ENCODE measurements at regions not wholly inside any gene's neighbourhood (a gene's known extent, or its start where the extent isn't known, plus 50 kb on each side); places are given as distances from the start of the nearest gene placed in this dataset.

DNA sequence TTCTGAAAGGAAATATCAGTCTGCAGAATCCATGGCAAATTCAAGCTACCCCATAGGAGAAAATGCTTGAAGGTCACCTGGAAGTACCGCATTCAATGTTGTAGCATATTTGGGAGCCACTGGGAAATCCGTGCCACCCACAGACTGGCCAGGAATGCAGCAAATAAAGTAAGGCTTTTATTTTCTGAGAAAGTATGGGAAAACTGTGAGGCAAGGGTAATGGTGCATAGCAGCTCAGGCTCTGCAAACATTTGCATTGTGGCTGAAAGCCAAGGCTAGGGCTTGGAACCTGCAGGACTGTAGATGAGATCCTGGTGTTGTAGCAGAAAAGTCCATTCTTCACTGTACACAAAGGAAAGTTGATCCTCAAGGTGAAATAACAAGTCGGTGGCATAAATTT lies 450.9 kb upstream of the NR3C2 start:
- no peak for TF ChIP-seq POLR2A (IDR thresholded peaks at IDR 0.05)
- TF ChIP-seq, protein P1, sequence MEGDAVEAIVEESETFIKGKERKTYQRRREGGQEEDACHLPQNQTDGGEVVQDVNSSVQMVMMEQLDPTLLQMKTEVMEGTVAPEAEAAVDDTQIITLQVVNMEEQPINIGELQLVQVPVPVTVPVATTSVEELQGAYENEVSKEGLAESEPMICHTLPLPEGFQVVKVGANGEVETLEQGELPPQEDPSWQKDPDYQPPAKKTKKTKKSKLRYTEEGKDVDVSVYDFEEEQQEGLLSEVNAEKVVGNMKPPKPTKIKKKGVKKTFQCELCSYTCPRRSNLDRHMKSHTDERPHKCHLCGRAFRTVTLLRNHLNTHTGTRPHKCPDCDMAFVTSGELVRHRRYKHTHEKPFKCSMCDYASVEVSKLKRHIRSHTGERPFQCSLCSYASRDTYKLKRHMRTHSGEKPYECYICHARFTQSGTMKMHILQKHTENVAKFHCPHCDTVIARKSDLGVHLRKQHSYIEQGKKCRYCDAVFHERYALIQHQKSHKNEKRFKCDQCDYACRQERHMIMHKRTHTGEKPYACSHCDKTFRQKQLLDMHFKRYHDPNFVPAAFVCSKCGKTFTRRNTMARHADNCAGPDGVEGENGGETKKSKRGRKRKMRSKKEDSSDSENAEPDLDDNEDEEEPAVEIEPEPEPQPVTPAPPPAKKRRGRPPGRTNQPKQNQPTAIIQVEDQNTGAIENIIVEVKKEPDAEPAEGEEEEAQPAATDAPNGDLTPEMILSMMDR (IDR thresholded peaks at IDR 0.05): no peak
- no peak for DNase-seq
- Histone ChIP-seq H3K4me1 (replicated peaks in 1 of 2) (no peaks in the 10 kb centered on the region), H3K36me3 (replicated peaks in 1 of 2) (no peaks in the 10 kb centered on the region), H3K27me3 (no peaks in the 10 kb centered on the region), H3K27ac (no peak overlapping the region), H3K4me3 (no peak overlapping the region), H3K9me3 (replicated peaks in 1 of 3) (no peaks in the 10 kb centered on the region)
- WGBS, 4 donors: 77 to 90% (median 79%) methylated on average over 3 of the region's 3 CpGs
- intact Hi-C loops (cut with DNase I): no loop called here

- TF ChIP-seq, protein P1 (IDR thresholded peaks at IDR 0.05): no peak
- no peak for TF ChIP-seq POLR2A (IDR thresholded peaks at IDR 0.05)
- no peak overlapping the region for H3K4me3 ChIP-seq
- no peak for DNase-seq
- intact Hi-C loops (cut with DNase I): no loop called here
- no peak overlapping the region for H3K27ac ChIP-seq
- no peaks in the 10 kb centered on the region for H3K9me3 ChIP-seq (replicated peaks in 1 of 3)
- WGBS, 4 donors: 60 to 72% (median 67%) methylated on average over 3 of the region's 3 CpGs
- H3K4me1 ChIP-seq (replicated peaks in 1 of 2): no peaks in the 10 kb centered on the region
- H3K27me3 ChIP-seq: no peaks in the 10 kb centered on the region
- H3K36me3 ChIP-seq (replicated peaks in 1 of 2): no peaks in the 10 kb centered on the region
Measured at GRCh38 chr4:148883891-148884290, 441.7 kb upstream of the NR3C2 start.

GRCh38 chr4:148883435-148883834 lies 441.2 kb upstream of the NR3C2 start:
- Histone ChIP-seq H3K27me3 (no peaks in the 10 kb centered on the region), H3K4me3 (no peak overlapping the region), H3K36me3 (replicated peaks in 1 of 2) (no peaks in the 10 kb centered on the region), H3K27ac (no peak overlapping the region), H3K4me1 (replicated peaks in 1 of 2) (no peaks in the 10 kb centered on the region), H3K9me3 (replicated peaks in 1 of 3) (no peaks in the 10 kb centered on the region)
- no peak for TF ChIP-seq POLR2A (IDR thresholded peaks at IDR 0.05)
- TF ChIP-seq, protein P1 (IDR thresholded peaks at IDR 0.05): no peak
- 79 to 91% (median 84%) methylated on average over 1 of the region's 1 CpG for WGBS, 4 donors
- DNase-seq: no peak
- intact Hi-C loops (cut with DNase I): no loop called here

- Histone ChIP-seq H3K9me3 (replicated peaks in 1 of 3) (no peaks in the 10 kb centered on the region), H3K4me1 (replicated peaks in 1 of 2) (no peaks in the 10 kb centered on the region), H3K27ac (no peak overlapping the region), H3K27me3 (no peaks in the 10 kb centered on the region), H3K36me3 (replicated peaks in 1 of 2) (no peaks in the 10 kb centered on the region), H3K4me3 (no peak overlapping the region)
- WGBS, 4 donors: 61 to 74% (median 69%) methylated on average over 5 of the region's 5 CpGs
- intact Hi-C loops (cut with DNase I): no loop called here
- no peak for TF ChIP-seq POLR2A (IDR thresholded peaks at IDR 0.05)
- TF ChIP-seq, protein P1 (IDR thresholded peaks at IDR 0.05): no peak
- DNase-seq: no peak
Measured at GRCh38 chr4:148881860-148882643, 439.8 kb upstream of the NR3C2 start.
